ENCODE measurements at regions not wholly inside any gene's neighbourhood (a gene's known extent, or its start where the extent isn't known, plus 50 kb on each side); places are given as distances from the start of the nearest gene placed in this dataset.

GRCh38 chr11:116482716-116483115, 290.1 kb downstream of the BUD13 start:
- Histone ChIP-seq H3K36me3 (no peaks in the 10 kb centered on the region), H3K9me3 (no peaks in the 10 kb centered on the region), H3K27ac (no peak overlapping the region), H3K4me3 (no peak overlapping the region), H3K27me3 (no peaks in the 10 kb centered on the region), H3K4me1 (no peaks in the 10 kb centered on the region)
- no peak for TF ChIP-seq EP300 (IDR thresholded peaks at IDR 0.05)
- no peak for TF ChIP-seq POLR2A (IDR thresholded peaks at IDR 0.05)
- TF ChIP-seq CTCF (IDR thresholded peaks at IDR 0.05): no peak
- 82 to 87% methylated on average over 4 of the region's 4 CpGs for WGBS, 2 donors
- no peak for DNase-seq (ENCODE audit: low spot score in 2 of 2)

- DNase-seq (ENCODE audit: low spot score in 2 of 2): no peak
Observed at GRCh38 chr11:116481126-116481675, 291.6 kb downstream of the BUD13 start.

GRCh38 chr11:116478669-116479668, 293.8 kb downstream of the BUD13 start:
- Histone ChIP-seq H3K9me3 (no peaks in the 10 kb centered on the region), H3K27ac (no peak overlapping the region), H3K36me3 (no peaks in the 10 kb centered on the region), H3K4me1 (no peaks in the 10 kb centered on the region), H3K4me3 (no peak overlapping the region), H3K27me3 (no peaks in the 10 kb centered on the region)
- TF ChIP-seq POLR2A (IDR thresholded peaks at IDR 0.05) (no peak), EP300 (IDR thresholded peaks at IDR 0.05) (no peak), CTCF (IDR thresholded peaks at IDR 0.05) (no peak)
- DNase-seq (ENCODE audit: low spot score in 2 of 2): no peak
- WGBS, 2 donors: 70 to 71% methylated on average over 7 of the region's 7 CpGs

More at GRCh38 chr11:116481126-116481675, 291.6 kb downstream of the BUD13 start:
- 35 to 50% methylated on average over 3 of the region's 3 CpGs for WGBS, 2 donors
- H3K4me1 ChIP-seq: no peaks in the 10 kb centered on the region
- H3K36me3 ChIP-seq: no peaks in the 10 kb centered on the region
- H3K27me3 ChIP-seq: no peaks in the 10 kb centered on the region
- TF ChIP-seq POLR2A (IDR thresholded peaks at IDR 0.05): no peak
- TF ChIP-seq EP300 (IDR thresholded peaks at IDR 0.05): no peak
- no peak for TF ChIP-seq CTCF (IDR thresholded peaks at IDR 0.05)
- no peak overlapping the region for H3K4me3 ChIP-seq
- no peak overlapping the region for H3K27ac ChIP-seq
- no peaks in the 10 kb centered on the region for H3K9me3 ChIP-seq

GRCh38 chr11:116478205-116478604, 294.6 kb downstream of the BUD13 start:
- 69 to 74% methylated on average over 8 of the region's 8 CpGs for WGBS, 2 donors
- TF ChIP-seq CTCF (IDR thresholded peaks at IDR 0.05) (no peak), POLR2A (IDR thresholded peaks at IDR 0.05) (no peak), EP300 (IDR thresholded peaks at IDR 0.05) (no peak)
- no peaks in the 10 kb centered on the region for H3K27me3 ChIP-seq
- H3K27ac ChIP-seq: no peak overlapping the region
- no peaks in the 10 kb centered on the region for H3K36me3 ChIP-seq
- no peak overlapping the region for H3K4me3 ChIP-seq
- H3K4me1 ChIP-seq: peaks cover 0 to 2% (median 0%) of the 10 kb centered on the region in 4 donors
- no peaks in the 10 kb centered on the region for H3K9me3 ChIP-seq
- no peak for DNase-seq (ENCODE audit: low spot score in 2 of 2)

- TF ChIP-seq POLR2A (IDR thresholded peaks at IDR 0.05): no peak
- TF ChIP-seq EP300 (IDR thresholded peaks at IDR 0.05): no peak
- TF ChIP-seq CTCF (IDR thresholded peaks at IDR 0.05): no peak
- WGBS, 2 donors: 63 to 66% methylated on average over 3 of the region's 3 CpGs
- H3K4me1 ChIP-seq: peaks cover 0 to 14% (median 0%) of the 10 kb centered on the region in 4 donors
- no peaks in the 10 kb centered on the region for H3K9me3 ChIP-seq
- H3K4me3 ChIP-seq: no peak overlapping the region
- H3K27me3 ChIP-seq: no peaks in the 10 kb centered on the region
- H3K36me3 ChIP-seq: no peaks in the 10 kb centered on the region
- no peak overlapping the region for H3K27ac ChIP-seq
- DNase-seq (ENCODE audit: low spot score in 2 of 2): no peak
Observed at GRCh38 chr11:116473790-116474346, 298.9 kb downstream of the BUD13 start.
